NOMO-1 (cell line): ENCODE measurements at regions not wholly inside any gene's neighbourhood (a gene's known extent, or its start where the extent isn't known, plus 50 kb on each side); places are given as distances from the start of the nearest gene placed in this dataset.
"Not testable (repeated sequence)": the region's sequence is repeated elsewhere in the genome, so short reads cannot be mapped to it uniquely, and the experiment has no call there.

Source experiments
- DNase-seq, 2 experiments: peaks; one replicate each; lab custom pipeline; 2025; ENCODE audit not compliant: unreplicated experiment in 2 of 2; lab: John Stamatoyannopoulos, UW

- no peak for DNase-seq
These were observed 308.8 kb downstream of the CBLN4 start for GRCh38 chr20:55696520-55696919.

GRCh38 chr20:55693641-55694040 is 311.7 kb downstream of the CBLN4 start:
- DNase-seq, result no peak

- DNase-seq, result no peak
These were observed 319.5 kb downstream of the CBLN4 start for GRCh38 chr20:55685841-55686240.

GRCh38 chr20:55685425-55685824 is 319.9 kb downstream of the CBLN4 start:
- DNase-seq, result no peak

- no peak for DNase-seq
These were observed 320.7 kb downstream of the CBLN4 start for GRCh38 chr20:55684578-55684977.

GRCh38 chr20:55678970-55679667 is 326.2 kb downstream of the CBLN4 start:
- DNase-seq, result no peak

GRCh38 chr20:55678126-55678525 is 327.2 kb downstream of the CBLN4 start:
- no peak for DNase-seq

- no peak for DNase-seq
These were observed 328.3 kb downstream of the CBLN4 start for GRCh38 chr20:55677011-55677410.

GRCh38 chr20:55676097-55676496 is 329.2 kb downstream of the CBLN4 start:
- DNase-seq, result no peak

- no peak for DNase-seq
These were observed 336.7 kb downstream of the CBLN4 start for GRCh38 chr20:55668631-55669030.

- no peak for DNase-seq
These were observed 337.4 kb downstream of the CBLN4 start for GRCh38 chr20:55667955-55668354.

GRCh38 chr20:55667024-55667423 is 338.3 kb downstream of the CBLN4 start:
- no peak for DNase-seq

GRCh38 chr20:55656231-55656775 is 349.0 kb downstream of the CBLN4 start:
- DNase-seq, result no peak

GRCh38 chr20:55650657-55651360 is 354.5 kb downstream of the CBLN4 start:
- DNase-seq, result no peak

GRCh38 chr20:55649254-55649653 is 356.1 kb downstream of the CBLN4 start:
- no peak for DNase-seq

- DNase-seq, result no peak
These were observed 358.5 kb downstream of the CBLN4 start for GRCh38 chr20:55646851-55647250.

GRCh38 chr20:55641497-55641896 is 363.8 kb downstream of the CBLN4 start:
- DNase-seq, result no peak

GRCh38 chr20:55635870-55636269 is 369.4 kb downstream of the CBLN4 start:
- no peak for DNase-seq

GRCh38 chr20:55632592-55632991 is 372.7 kb downstream of the CBLN4 start:
- no peak for DNase-seq

- DNase-seq, result not testable (repeated sequence)
These were observed 376.2 kb downstream of the CBLN4 start for GRCh38 chr20:55629143-55629542.

GRCh38 chr20:55626716-55627115 is 378.6 kb downstream of the CBLN4 start:
- no peak for DNase-seq

- DNase-seq, result no peak
These were observed 389.0 kb downstream of the CBLN4 start for GRCh38 chr20:55616367-55616766.
